ENCODE measurements at regions not wholly inside any gene's neighbourhood (a gene's known extent, or its start where the extent isn't known, plus 50 kb on each side); places are given as distances from the start of the nearest gene placed in this dataset.
"Not testable (repeated sequence)": the region's sequence is repeated elsewhere in the genome, so short reads cannot be mapped to it uniquely, and the experiment has no call there.

DNA sequence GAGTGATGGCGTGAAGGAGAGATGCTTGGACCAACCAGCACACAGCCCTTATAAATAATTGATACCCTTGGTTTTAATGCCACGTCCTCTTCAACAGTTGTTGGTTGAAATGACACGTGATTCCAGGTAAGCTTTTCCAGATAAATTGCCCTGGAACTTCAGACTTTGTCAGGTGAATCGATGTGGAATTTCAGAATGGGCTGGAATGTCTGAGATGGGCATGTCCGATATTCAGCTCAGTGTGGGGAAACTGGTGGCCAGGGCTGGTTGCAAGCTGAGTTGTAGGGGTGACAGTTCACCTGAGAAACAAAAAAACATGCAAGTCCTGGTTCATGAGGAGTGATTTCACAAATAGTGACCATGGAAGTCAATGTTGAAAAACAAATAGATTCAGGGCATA lies 104.0 kb upstream of the PRKX start:
- in situ Hi-C loops (cut with HindIII; ENCODE audit: low pct_unique_long_range_greater_than_20kb, low sequenced_read_pairs); DNase-seq (ENCODE audit: low read depth, low spot score): not testable (repeated sequence)

DNA sequence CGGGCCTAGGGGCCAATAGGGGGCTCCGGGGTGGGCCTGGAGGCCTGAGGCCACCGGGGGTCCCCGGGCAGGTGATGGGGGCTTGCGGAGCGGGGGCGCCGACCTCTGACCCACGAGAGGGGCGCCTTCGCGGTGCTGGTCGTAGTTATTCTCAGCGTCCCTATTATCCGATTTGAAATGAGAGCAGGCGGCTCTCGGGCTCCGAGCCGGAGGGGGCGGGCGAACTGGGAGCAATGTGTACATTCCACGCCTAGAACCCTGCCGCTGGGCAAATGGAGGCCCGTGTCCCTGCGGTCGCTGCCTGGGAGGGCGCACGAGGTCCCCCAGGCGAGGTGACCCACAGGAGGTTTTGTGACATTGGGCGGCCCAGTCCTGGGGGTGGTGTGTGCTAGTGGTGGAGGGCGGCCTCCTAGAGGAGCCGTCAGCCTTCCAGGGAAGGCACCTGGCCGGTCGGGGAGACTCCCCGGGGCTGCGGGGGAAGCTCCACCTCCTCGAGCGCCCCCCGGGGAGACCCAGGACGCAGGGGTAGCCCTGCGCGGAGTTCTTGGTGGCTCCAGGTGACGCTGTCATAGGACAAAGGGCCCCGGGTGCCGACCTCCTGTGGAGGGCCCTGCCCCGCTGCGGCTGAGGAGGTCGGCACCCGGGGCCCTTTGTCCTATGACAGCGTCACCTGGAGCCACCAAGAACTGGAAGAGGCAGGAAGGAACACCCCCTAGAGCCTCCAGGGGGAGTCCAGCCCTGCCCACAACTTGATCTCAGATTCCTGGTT lies 102.6 kb upstream of the PRKX start:
- in situ Hi-C loops (cut with HindIII; ENCODE audit: low pct_unique_long_range_greater_than_20kb, low sequenced_read_pairs) = no loop called here
- DNase-seq (ENCODE audit: low read depth, low spot score) = peak; percentile 9

DNA sequence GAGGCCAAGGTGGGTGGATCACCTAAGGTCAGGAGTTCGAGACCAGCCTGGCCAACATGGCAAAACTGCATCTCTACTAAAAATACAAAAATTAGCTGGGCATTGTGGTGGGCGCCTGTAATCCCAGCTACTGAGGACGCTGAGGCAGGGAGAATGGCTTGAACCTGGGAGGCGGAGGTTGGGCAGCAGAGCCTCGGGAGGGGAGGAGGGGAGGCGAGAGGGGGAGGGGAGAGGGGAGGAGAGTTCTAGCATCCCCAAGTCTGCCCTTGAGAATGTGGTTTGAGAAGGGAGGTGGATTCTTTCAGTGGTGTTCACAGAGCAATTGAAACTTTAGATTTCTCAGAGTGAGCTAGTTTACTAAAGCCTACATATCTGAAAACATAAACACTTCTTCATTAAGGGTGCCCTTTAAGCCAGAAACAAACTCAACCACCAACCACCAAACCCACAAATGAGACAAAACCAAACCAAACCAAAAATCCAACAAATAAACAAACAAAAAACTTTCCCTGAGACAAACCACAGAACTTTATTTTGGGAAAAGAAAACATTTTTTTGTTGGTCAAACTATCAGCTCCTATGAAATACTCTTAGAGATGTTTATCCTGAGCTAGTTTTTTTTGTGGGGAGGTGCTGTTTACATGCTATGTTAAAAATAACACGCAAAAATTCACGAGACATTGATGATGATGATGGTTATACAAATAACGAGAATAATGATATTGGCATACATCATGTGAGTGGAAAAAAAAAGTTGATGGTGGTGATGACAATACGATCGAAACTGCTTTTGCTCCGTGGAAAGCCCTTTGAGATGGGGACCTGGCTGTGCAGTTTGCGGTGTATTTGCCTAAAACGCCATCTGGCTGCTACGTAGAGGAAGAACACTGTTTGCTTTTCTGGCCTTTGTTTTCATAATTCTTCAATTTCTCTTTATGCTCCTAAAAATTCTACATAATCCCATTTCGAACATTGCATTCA lies 98.2 kb upstream of the PRKX start:
- in situ Hi-C loops (cut with HindIII; ENCODE audit: low pct_unique_long_range_greater_than_20kb, low sequenced_read_pairs) = no loop called here
- peak; percentile 62 for DNase-seq (ENCODE audit: low read depth, low spot score)

DNA sequence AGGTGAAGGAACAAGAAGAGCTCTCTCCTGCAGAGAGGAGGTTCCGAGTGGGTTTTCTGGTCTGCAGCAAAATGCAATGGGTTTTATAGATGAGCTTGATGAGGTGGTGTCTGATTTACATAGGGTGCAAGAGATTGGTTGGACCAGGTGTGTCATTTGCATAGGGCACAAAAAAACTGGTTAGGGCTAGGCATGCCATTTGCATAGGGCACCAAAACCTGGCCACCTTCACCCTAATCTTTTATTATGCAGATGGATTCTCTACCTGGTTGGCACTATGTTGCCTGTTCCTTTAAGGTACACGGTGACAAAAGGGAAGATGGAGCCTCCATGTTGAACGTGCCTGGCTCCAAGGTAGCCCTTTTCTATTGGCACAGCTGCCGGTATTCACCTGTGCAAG lies 94.5 kb upstream of the PRKX start:
- in situ Hi-C loops (cut with HindIII; ENCODE audit: low pct_unique_long_range_greater_than_20kb, low sequenced_read_pairs) = no loop called here
- no peak for DNase-seq (ENCODE audit: low read depth, low spot score)

DNA sequence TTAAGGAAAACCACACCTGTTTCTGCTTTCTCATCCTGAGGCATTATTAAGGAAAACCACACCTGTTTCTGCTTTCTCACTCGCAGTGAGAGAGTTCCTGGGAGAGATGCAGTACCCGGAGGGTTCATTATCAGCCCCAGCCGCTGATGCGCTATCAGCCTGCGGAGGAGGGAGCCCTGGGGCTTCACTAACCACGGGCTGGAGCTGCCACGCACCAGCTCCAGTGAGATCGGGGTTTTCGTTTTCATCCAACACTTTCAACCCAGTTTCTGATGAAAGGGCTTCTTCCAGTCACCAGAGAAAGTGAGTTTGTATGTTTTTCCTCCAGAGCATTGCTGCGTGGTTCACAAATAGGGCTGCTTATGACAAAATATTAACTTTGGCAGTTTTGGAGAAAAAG lies 93.2 kb upstream of the PRKX start:
- no peak for DNase-seq (ENCODE audit: low read depth, low spot score)
- in situ Hi-C loops (cut with HindIII; ENCODE audit: low pct_unique_long_range_greater_than_20kb, low sequenced_read_pairs) = no loop called here

DNA sequence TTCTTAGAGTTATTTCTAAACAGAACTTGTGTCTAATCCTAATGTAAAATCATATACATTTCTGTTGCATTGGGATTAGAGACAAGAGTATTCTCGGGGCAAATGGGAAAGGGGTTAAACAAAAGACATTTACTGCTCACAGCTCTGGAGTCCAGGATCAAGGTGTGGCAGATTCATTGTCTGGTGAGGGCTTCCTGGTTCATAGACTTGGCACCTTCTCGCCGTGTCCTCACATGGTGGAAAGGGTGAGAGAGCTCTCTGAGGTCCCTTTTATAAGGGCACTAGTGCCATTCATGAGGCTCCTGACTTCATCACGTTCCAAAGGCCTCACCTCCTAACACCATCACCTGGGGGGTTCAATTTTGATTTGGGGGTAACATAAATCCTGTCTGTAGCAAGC lies 90.3 kb upstream of the PRKX start:
- DNase-seq (ENCODE audit: low read depth, low spot score) = no peak
- in situ Hi-C loops (cut with HindIII; ENCODE audit: low pct_unique_long_range_greater_than_20kb, low sequenced_read_pairs) = no loop called here

DNA sequence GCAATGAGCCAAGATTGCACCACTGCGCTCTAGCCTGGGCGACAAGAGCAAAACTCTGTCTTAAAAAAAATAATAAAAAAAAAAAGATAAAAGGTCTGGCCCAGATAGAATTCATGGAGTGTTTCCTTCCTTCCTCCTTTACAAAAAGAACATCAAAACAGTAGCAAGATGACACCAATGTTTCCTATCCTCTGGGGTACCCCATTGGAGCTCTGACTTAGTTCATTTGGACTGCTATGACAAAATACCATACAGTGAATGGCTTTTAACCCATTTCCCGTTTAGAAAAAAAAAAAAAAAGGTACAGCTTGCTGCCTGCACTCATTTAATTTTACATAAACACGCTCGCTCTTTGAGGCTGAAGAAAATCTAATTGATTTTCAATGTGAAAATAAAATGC lies 89.9 kb upstream of the PRKX start:
- DNase-seq (ENCODE audit: low read depth, low spot score) = no peak
- in situ Hi-C loops (cut with HindIII; ENCODE audit: low pct_unique_long_range_greater_than_20kb, low sequenced_read_pairs) = no loop called here

DNA sequence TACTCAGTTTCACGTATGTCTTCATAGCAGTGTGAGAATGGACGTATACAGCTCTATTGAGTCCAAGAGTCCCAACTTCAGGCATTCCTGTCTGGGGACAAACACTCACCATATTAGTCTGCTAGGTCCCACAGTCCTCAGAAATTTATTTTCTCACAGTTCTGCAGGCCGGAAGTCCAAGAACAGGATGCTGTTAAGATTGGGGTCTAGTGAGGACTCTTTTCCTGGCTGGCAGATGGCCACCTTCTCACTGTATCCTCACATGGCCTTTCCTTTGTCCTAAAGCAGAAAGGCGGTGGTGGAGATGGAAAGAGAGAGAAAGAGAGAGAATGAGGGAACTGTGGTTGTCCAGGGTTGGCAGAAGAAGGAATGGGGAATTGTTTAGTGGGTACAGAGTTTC lies 82.0 kb upstream of the PRKX start:
- DNase-seq (ENCODE audit: low read depth, low spot score); in situ Hi-C loops (cut with HindIII; ENCODE audit: low pct_unique_long_range_greater_than_20kb, low sequenced_read_pairs): not testable (repeated sequence)

DNA sequence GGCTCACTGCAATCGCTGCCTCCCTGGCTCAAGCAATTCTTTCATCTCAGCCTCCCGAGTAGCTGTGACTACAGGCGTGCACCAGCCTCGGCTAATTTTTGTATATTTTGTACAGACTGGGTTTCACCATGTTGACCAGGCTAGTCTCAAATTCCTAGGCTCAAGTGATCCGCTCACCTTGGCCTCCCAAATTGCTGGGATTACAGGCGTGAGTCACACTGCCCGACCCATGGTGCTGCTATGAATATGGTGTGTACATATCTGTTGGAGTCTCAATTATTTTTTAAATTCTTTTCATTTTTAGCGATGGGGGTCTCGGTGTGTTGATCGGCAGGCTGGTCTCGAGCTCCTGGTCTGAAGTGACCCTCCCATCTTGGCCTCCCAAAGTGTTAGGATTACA lies 78.0 kb upstream of the PRKX start:
- DNase-seq (ENCODE audit: low read depth, low spot score) = no peak
- in situ Hi-C loops (cut with HindIII; ENCODE audit: low pct_unique_long_range_greater_than_20kb, low sequenced_read_pairs) = no loop called here

DNA sequence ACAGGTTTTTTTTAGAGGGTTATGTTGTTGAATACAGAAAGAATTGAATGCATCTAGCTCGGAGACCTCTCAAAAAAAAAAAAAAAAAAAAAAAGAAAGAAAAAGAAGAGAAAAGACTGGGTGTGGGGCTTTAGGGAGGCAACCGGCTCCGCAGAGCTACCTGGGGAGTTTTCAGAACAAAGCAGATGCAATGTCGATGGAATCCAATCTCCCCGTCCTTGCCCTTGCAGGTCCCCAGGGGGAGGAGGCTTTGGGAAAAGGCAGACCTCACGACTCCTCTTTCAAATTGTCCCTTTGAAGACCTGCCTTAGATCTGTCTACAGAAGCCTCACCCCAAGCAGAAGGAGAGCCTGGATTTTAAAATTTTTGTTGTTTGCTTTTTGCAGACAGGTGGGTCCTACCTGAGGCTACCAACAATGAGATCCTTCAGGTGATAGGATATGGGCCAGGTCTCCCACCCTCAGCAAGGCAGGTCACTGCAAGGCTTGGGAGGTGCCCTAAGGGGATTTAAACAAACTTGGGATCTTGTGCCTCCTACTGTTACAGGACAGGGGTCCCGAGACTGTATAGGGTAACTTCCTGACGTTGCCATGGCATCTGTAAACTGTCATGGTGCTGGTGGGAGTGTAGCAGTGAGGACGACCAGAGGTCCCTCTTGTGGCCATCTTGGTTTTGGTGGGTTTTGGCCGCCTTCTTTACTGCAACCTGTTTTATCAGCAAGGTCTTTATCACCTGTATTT lies 75.2 kb upstream of the PRKX start:
- in situ Hi-C loops (cut with HindIII; ENCODE audit: low pct_unique_long_range_greater_than_20kb, low sequenced_read_pairs) = no loop called here
- DNase-seq (ENCODE audit: low read depth, low spot score) = peak; percentile 13

DNA sequence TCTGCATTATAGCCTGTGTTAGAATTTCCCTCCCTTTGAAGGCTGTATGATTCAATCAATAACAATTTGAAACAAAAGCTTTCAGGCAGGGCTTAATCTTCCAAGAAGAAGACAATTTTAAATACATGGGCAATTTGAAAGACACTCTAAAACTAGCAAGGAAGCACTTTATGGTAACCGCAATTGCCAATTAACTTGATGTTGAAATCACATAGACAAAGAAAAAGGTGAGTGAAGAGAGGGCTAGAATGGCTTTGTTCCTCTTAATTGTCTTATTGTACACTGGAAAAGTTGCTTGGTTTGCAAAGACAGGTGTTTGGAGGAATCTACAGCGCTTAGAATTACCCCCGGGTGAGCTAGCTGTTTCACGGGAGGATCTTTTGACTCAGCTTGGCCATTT lies 74.4 kb upstream of the PRKX start:
- DNase-seq (ENCODE audit: low read depth, low spot score) = no peak
- in situ Hi-C loops (cut with HindIII; ENCODE audit: low pct_unique_long_range_greater_than_20kb, low sequenced_read_pairs) = no loop called here

DNA sequence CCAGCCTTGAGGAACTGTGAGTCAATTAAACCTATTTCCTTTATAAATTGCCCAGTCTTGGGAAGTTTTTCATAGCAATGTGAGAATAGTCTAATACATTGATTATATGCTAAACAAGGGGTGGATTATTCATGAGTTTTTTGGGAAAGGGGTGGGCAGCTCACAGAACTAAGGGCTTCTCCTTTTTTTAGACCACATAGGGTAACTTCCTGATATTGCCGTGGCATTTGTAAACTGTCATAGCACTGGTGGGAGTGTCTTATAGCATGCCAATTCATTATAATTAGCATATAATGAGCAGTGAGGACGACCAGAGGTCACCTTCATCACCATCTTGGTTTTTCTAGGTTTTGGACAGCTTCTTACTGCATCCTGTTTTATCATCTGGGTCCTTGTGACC lies 72.4 kb upstream of the PRKX start:
- in situ Hi-C loops (cut with HindIII; ENCODE audit: low pct_unique_long_range_greater_than_20kb, low sequenced_read_pairs); DNase-seq (ENCODE audit: low read depth, low spot score): not testable (repeated sequence)

DNA sequence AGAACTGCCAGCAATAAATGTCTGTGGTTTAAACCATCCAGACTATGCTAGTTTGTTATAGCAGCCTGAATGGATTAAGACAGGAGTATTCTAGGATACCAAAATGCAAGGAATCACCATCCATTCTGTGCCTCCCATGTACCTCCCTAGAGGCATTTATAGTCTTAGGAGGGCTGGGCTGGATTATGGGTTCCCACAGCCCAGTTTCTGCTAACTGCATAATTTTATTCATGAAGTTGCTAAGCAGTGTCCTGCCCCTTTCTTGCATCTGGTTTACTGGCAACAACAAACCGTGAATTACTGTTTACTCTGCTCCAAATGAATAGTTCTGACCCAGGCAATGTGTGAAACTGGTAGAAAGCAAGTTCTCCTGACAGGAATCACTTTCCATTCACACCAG lies 67.1 kb upstream of the PRKX start:
- in situ Hi-C loops (cut with HindIII; ENCODE audit: low pct_unique_long_range_greater_than_20kb, low sequenced_read_pairs) = no loop called here
- DNase-seq (ENCODE audit: low read depth, low spot score) = no peak

DNA sequence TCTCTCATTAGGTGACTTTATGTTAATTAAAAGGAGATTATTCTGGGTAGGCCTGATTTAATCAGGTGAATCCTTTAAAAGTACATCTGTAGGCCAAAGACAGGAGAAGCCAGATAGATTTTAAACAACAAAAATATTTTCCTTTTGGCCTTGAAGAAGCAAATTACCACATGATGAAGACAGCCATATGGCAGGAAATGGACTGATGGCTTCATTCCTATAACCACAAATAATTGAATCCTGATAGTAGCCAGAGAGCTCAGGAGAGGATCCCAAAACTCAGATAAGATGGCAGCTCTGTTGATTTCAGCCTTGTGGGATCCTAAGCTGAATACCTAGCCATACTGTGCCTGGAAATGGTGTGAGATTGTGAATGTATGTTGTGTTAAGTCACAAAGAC lies 66.1 kb upstream of the PRKX start:
- in situ Hi-C loops (cut with HindIII; ENCODE audit: low pct_unique_long_range_greater_than_20kb, low sequenced_read_pairs) = no loop called here
- DNase-seq (ENCODE audit: low read depth, low spot score) = no peak

DNA sequence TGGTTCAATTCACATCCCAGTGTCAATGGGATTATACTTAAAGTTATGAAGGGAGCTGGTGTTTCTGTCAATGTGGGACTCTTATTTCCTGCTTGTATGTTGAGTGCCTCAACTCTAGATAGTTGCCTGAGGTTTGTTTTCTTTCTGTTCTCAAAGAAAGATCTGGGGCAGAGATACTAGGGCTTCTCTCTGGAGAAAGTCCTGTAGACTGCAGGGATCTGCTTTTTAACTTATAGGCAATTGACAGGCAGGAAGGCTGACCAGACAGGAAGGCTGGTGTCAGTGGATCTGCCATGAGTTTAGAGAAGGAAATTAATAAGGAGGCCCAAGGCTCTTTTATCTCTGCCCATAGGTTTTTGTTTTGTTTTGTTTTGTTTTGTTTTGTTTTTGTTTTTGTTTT lies 64.0 kb upstream of the PRKX start:
- no peak for DNase-seq (ENCODE audit: low read depth, low spot score)
- in situ Hi-C loops (cut with HindIII; ENCODE audit: low pct_unique_long_range_greater_than_20kb, low sequenced_read_pairs) = no loop called here

DNA sequence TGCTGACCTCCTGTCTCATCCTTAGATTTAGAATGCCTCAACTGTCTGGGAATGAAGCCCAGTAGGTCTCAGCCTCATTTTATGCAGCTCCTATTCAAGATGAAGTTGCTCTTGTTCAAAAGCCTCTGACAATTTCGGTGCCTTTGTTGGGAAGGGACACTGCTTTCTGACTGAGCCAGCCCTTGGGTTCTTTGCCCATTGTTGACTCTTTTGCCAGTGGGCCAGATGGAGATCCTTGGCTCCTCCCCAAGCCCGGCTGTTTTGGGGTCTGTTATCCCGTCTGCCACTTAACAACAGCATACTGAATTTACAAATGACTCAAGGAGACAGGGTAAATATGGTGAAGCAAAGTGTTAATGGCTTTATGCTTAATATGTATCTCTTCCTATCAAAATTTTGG lies 58.3 kb upstream of the PRKX start:
- DNase-seq (ENCODE audit: low read depth, low spot score) = no peak
- in situ Hi-C loops (cut with HindIII; ENCODE audit: low pct_unique_long_range_greater_than_20kb, low sequenced_read_pairs) = no loop called here

DNA sequence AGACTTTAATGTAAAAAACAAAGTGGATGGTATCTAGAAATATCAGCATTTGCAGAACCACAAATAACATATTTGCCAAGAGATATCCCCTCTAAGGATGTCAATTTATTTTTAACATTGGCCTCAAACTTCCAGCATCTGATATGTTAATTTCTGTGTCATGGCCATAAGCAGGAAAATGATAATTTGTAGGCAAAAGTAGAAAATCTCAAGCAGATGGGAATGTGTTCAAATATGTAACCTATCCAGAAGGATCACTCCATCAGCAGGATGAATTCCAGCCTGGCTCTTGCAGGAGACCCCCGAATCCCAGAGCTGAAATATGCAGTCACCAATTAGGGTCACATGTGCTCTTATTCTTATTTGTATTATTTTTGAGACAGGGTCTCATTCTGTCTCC lies 55.4 kb upstream of the PRKX start:
- in situ Hi-C loops (cut with HindIII; ENCODE audit: low pct_unique_long_range_greater_than_20kb, low sequenced_read_pairs) = no loop called here
- no peak for DNase-seq (ENCODE audit: low read depth, low spot score)

Data from SK-MEL-5 (cell line).